Caco-2 (cell line): ENCODE measurements at regions not wholly inside any gene's neighbourhood (a gene's known extent, or its start where the extent isn't known, plus 50 kb on each side); places are given as distances from the start of the nearest gene placed in this dataset.

ENCODE experiments used
- BruUV-seq: library from RNA; stranded (reverse); fragments of 400-500 nt; replicated peaks from 2 replicates; lab custom pipeline; 2021; lab: Mats Ljungman, UMichigan
- CTCF ChIA-PET: fragments of 300-600 bp; sonication (Branson Sonifier 250); formaldehyde crosslinking; loops from one replicate; lab custom pipeline; 2022; ENCODE audit warnings: antibody characterized with exemption; lab: Charles Lee
- POLR2A ChIA-PET: fragments of 300-600 bp; sonication (Branson Sonifier 250); formaldehyde crosslinking; loops from one replicate; lab custom pipeline; 2022; ENCODE audit warnings: antibody characterized with exemption; lab: Charles Lee
- DNase-seq, 2 experiments: peaks; one replicate each; pipeline versions ENCODE4 v3.0.0 to v3.0.0-alpha.2; 2020 to 2022
- H3K27me3 ChIP-seq: replicated peaks from 2 replicates; pipeline ENCODE4 v1.6.0; 2011; ENCODE audit warnings: low read length; ENCODE audit not compliant: control insufficient read depth, insufficient read depth
- H3K36me3 ChIP-seq: 2 replicates; pipeline ENCODE4 v1.5.1; 2011; ENCODE audit warnings: low read length; ENCODE audit not compliant: control insufficient read depth, insufficient read depth
- H3K4me1 ChIP-seq: fragments of 250-450 bp; sonication (Bioruptor Pico); 2 replicates; pipeline ENCODE4 v1.5.1; 2020; ENCODE audit warnings: mild to moderate bottlenecking
- H3K4me3 ChIP-seq: 2 replicates; pipeline ENCODE4 v1.5.1; 2011; ENCODE audit warnings: low read depth, mild to moderate bottlenecking, control low read depth, low read length
- H3K9me3 ChIP-seq: fragments of 250-450 bp; sonication (Bioruptor Pico); 2 replicates; pipeline ENCODE4 v1.5.1; 2020; ENCODE audit warnings: mild to moderate bottlenecking, moderate library complexity
- H3K27ac Mint-ChIP-seq: one replicate; pipeline ENCODE4 v1.8.0; 2022; ENCODE audit warnings: mixed read lengths; ENCODE audit not compliant: unreplicated experiment
- H3K27me3 Mint-ChIP-seq: one replicate; pipeline ENCODE4 v1.8.0; 2022; ENCODE audit warnings: mixed read lengths; ENCODE audit not compliant: insufficient read depth, unreplicated experiment
- H3K36me3 Mint-ChIP-seq: one replicate; pipeline ENCODE4 v1.8.0; 2022; ENCODE audit warnings: mild to moderate bottlenecking, mixed read lengths; ENCODE audit not compliant: insufficient read depth, unreplicated experiment
- H3K4me1 Mint-ChIP-seq: one replicate; pipeline ENCODE4 v1.8.0; 2022; ENCODE audit warnings: low read depth, mixed read lengths; ENCODE audit not compliant: unreplicated experiment
- H3K4me3 Mint-ChIP-seq: one replicate; pipeline ENCODE4 v1.8.0; 2022; ENCODE audit warnings: mild to moderate bottlenecking, moderate library complexity, mixed read lengths; ENCODE audit not compliant: unreplicated experiment
- H3K9me3 Mint-ChIP-seq: one replicate; pipeline ENCODE4 v1.8.0; 2022; ENCODE audit warnings: mixed read lengths; ENCODE audit not compliant: unreplicated experiment
- intact Hi-C: fragments of 100-400 bp; cut with micrococcal nuclease; formaldehyde crosslinking; loops from one replicate; pipeline ENCODE4 v1.10.0; 2022; ENCODE audit not compliant: unreplicated experiment
- TF ChIP-seq, protein P1 (sequence below), 2 experiments: fragments of 200-600 bp in 1 of 2; IDR thresholded peaks; 1 replicate in 1 of 2; 2 replicates in 1 of 2; pipeline versions ENCODE4 v1.5.1 to v1.8.0; 2011 to 2022; ENCODE audit warnings: antibody characterized with exemption in 1 of 2, control low read depth in 1 of 2, inconsistent platforms in 1 of 2, low read depth in 1 of 2, low read length in 1 of 2, mild to moderate bottlenecking in 1 of 2, moderate library complexity in 1 of 2; ENCODE audit not compliant: insufficient read depth in 1 of 2, severe bottlenecking in 1 of 2, unreplicated experiment in 1 of 2

DNA sequence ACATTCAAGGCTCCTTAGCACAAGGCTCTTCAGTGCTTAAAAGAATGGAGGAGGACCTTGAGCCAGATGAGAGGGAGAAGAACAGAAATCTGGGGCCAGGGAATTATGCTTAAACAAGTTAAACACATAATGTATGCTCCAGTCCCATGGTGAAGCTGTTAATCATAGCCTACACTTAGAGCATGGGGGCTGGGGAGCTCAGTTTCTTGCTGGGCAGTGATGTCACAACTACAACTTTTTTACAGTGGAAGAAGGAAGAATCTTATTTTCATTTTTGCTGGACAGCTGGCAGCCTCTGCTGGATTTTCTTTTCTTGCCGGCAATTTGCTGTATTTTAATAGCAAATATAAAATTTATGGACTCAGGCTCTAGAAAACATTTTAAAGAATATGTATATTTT is 432.5 kb downstream of the CD109 start:
- no peak overlapping the region for H3K4me3 ChIP-seq
- Mint-ChIP-seq H3K9me3 (no peaks in the 10 kb centered on the region), H3K36me3 (no peaks in the 10 kb centered on the region), H3K27me3 (no peaks in the 10 kb centered on the region), H3K4me3 (no peak overlapping the region), H3K27ac (no peak overlapping the region), H3K4me1 (no peaks in the 10 kb centered on the region)
- ChIA-PET CTCF (no interaction called here), POLR2A (no interaction called here)
- H3K9me3 ChIP-seq: no peaks in the 10 kb centered on the region
- DNase-seq: no peak
- no peaks in the 10 kb centered on the region for H3K27me3 ChIP-seq
- TF ChIP-seq, protein P1, sequence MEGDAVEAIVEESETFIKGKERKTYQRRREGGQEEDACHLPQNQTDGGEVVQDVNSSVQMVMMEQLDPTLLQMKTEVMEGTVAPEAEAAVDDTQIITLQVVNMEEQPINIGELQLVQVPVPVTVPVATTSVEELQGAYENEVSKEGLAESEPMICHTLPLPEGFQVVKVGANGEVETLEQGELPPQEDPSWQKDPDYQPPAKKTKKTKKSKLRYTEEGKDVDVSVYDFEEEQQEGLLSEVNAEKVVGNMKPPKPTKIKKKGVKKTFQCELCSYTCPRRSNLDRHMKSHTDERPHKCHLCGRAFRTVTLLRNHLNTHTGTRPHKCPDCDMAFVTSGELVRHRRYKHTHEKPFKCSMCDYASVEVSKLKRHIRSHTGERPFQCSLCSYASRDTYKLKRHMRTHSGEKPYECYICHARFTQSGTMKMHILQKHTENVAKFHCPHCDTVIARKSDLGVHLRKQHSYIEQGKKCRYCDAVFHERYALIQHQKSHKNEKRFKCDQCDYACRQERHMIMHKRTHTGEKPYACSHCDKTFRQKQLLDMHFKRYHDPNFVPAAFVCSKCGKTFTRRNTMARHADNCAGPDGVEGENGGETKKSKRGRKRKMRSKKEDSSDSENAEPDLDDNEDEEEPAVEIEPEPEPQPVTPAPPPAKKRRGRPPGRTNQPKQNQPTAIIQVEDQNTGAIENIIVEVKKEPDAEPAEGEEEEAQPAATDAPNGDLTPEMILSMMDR (IDR thresholded peaks at IDR 0.05; ENCODE audit: insufficient read depth in 1 of 2, low read depth in 1 of 2, low read length in 1 of 2, severe bottlenecking in 1 of 2, unreplicated experiment in 1 of 2): no peak
- intact Hi-C loops: no loop called here
- H3K4me1 ChIP-seq: no peaks in the 10 kb centered on the region
- no peaks in the 10 kb centered on the region for H3K36me3 ChIP-seq
- no TSS peak for BruUV-seq

GRCh38 chr6:74117113-74117512 is 421.1 kb downstream of the CD109 start:
- Mint-ChIP-seq H3K4me1 (peaks cover 7% of the 10 kb centered on the region), H3K27ac (no peak overlapping the region), H3K4me3 (no peak overlapping the region), H3K36me3 (no peaks in the 10 kb centered on the region), H3K27me3 (no peaks in the 10 kb centered on the region), H3K9me3 (no peaks in the 10 kb centered on the region)
- TF ChIP-seq, protein P1 (IDR thresholded peaks at IDR 0.05; ENCODE audit: insufficient read depth in 1 of 2, low read depth in 1 of 2, low read length in 1 of 2, severe bottlenecking in 1 of 2, unreplicated experiment in 1 of 2): no peak
- intact Hi-C loops: no loop called here
- ChIA-PET CTCF (no interaction called here), POLR2A (no interaction called here)
- Histone ChIP-seq H3K4me3 (no peak overlapping the region), H3K9me3 (no peaks in the 10 kb centered on the region), H3K27me3 (no peaks in the 10 kb centered on the region), H3K36me3 (no peaks in the 10 kb centered on the region), H3K4me1 (no peaks in the 10 kb centered on the region)
- DNase-seq: no peak
- BruUV-seq: no TSS peak

- BruUV-seq: no TSS peak
- Histone ChIP-seq H3K4me1 (no peaks in the 10 kb centered on the region), H3K27me3 (no peaks in the 10 kb centered on the region), H3K9me3 (no peaks in the 10 kb centered on the region), H3K4me3 (no peak overlapping the region), H3K36me3 (no peaks in the 10 kb centered on the region)
- TF ChIP-seq, protein P1 (IDR thresholded peaks at IDR 0.05; ENCODE audit: insufficient read depth in 1 of 2, low read depth in 1 of 2, low read length in 1 of 2, severe bottlenecking in 1 of 2, unreplicated experiment in 1 of 2): no peak
- Mint-ChIP-seq H3K27me3 (no peaks in the 10 kb centered on the region), H3K9me3 (no peaks in the 10 kb centered on the region), H3K36me3 (no peaks in the 10 kb centered on the region), H3K4me3 (no peak overlapping the region), H3K27ac (no peak overlapping the region), H3K4me1 (peaks cover 7% of the 10 kb centered on the region)
- no peak for DNase-seq
- ChIA-PET POLR2A (no interaction called here), CTCF (no interaction called here)
- intact Hi-C loops: no loop called here
Observed at GRCh38 chr6:74115674-74116073, 419.7 kb downstream of the CD109 start.
